H1 (cell line): ENCODE measurements at regions not wholly inside any gene's neighbourhood (a gene's known extent, or its start where the extent isn't known, plus 50 kb on each side); places are given as distances from the start of the nearest gene placed in this dataset.
A peak's percentile ranks its signal among the peaks of the same experiment; 100 is the strongest.

Experiments used
- CTCF ChIA-PET: fragments of 300-600 bp; sonication (Branson Sonifier 250); formaldehyde crosslinking; loops from one replicate; lab custom pipeline; 2021; ENCODE audit not compliant: partially characterized antibody; lab: Charles Lee
- POLR2A ChIA-PET: fragments of 300-600 bp; sonication (Branson Sonifier 250); formaldehyde crosslinking; loops from one replicate; lab custom pipeline; 2021; ENCODE audit warnings: inconsistent platforms; ENCODE audit not compliant: partially characterized antibody; lab: Charles Lee
- DNase-seq, 2 experiments: peaks; one replicate each; pipeline versions ENCODE4 v3.0.0 to v3.0.0-alpha.2; 2010 to 2022; ENCODE audit warnings: low spot score in 2 of 2, low read depth in 1 of 2, mixed read lengths in 1 of 2
- FAIRE-seq: peaks from 2 replicates; lab custom pipeline; 2011; peaks lifted over from hg19 to GRCh38; lab: Jason Lieb, UNC
- H2AFZ ChIP-seq: 2 replicates; pipeline ENCODE4 v1.8.1; 2012; ENCODE audit warnings: low read length, inconsistent platforms
- H2AK5ac ChIP-seq: 2 replicates; pipeline ENCODE4 v1.6.1; 2013; ENCODE audit warnings: low read depth, low read length
- H2BK120ac ChIP-seq: replicated peaks from 2 replicates; pipeline ENCODE3; 2013; ENCODE audit warnings: low read depth, low read length, inconsistent platforms
- H2BK12ac ChIP-seq: 2 replicates; pipeline ENCODE4 v1.6.1; 2013; ENCODE audit warnings: low read depth, low read length
- H2BK15ac ChIP-seq: 2 replicates; pipeline ENCODE4 v1.6.1; 2013; ENCODE audit warnings: low read length
- H2BK20ac ChIP-seq: 2 replicates; pipeline ENCODE4 v1.6.1; 2013; ENCODE audit warnings: low read length
- H2BK5ac ChIP-seq: 2 replicates; pipeline ENCODE4 v1.6.1; 2013; ENCODE audit warnings: low read depth, low read length
- H3K14ac ChIP-seq: 2 replicates; pipeline ENCODE4 v1.6.1; 2013; ENCODE audit warnings: inconsistent platforms; ENCODE audit not compliant: insufficient read length
- H3K18ac ChIP-seq: 2 replicates; pipeline ENCODE4 v1.6.1; 2013; ENCODE audit warnings: low read length; ENCODE audit errors: extremely low read depth
- H3K23ac ChIP-seq: 2 replicates; pipeline ENCODE4 v1.6.1; 2013; ENCODE audit warnings: inconsistent platforms; ENCODE audit not compliant: insufficient read length
- H3K23me2 ChIP-seq: 2 replicates; pipeline ENCODE4 v1.6.1; 2013; ENCODE audit warnings: low read depth, low read length
- H3K27ac ChIP-seq: 2 replicates; pipeline ENCODE4 v1.6.1; 2011; ENCODE audit warnings: low read depth, low read length, inconsistent platforms
- H3K27me3 ChIP-seq, 4 experiments: replicated peaks in 1 of 4; 1 replicate in 1 of 4; 2 replicates in 3 of 4; pipeline versions ENCODE4 v1.6.1 to v1.8.1; 2011 to 2013; ENCODE audit warnings: low read length in 3 of 4, mild to moderate bottlenecking in 3 of 4, inconsistent platforms in 2 of 4, mixed read lengths in 2 of 4, moderate library complexity in 1 of 4; ENCODE audit not compliant: control insufficient read depth in 3 of 4, insufficient read depth in 3 of 4; ENCODE audit errors: extremely low read depth in 1 of 4
- H3K36me3 ChIP-seq, 4 experiments: 2 replicates each; pipeline versions ENCODE4 v1.6.1 to v1.8.1; 2011 to 2013; ENCODE audit warnings: mild to moderate bottlenecking in 4 of 4, low read length in 3 of 4, moderate library complexity in 2 of 4, control low read depth in 1 of 4, inconsistent platforms in 1 of 4; ENCODE audit not compliant: insufficient read depth in 4 of 4, control insufficient read depth in 2 of 4
- H3K4ac ChIP-seq: replicated peaks from 2 replicates; pipeline ENCODE3; 2013; ENCODE audit warnings: low read length, low read depth, mixed read lengths, inconsistent platforms; ENCODE audit not compliant: insufficient read length
- H3K4me1 ChIP-seq, 4 experiments: replicated peaks in 1 of 4; 1 replicate in 1 of 4; 2 replicates in 3 of 4; pipeline versions ENCODE4 v1.6.1 to v1.8.1; 2011 to 2013; ENCODE audit warnings: low read length in 3 of 4, inconsistent platforms in 2 of 4, mixed read lengths in 1 of 4; ENCODE audit not compliant: insufficient read depth in 4 of 4, control insufficient read depth in 3 of 4
- H3K4me2 ChIP-seq, 2 experiments: 2 replicates each; pipeline versions ENCODE4 v1.6.1 to v1.8.1; 2011 to 2013; ENCODE audit warnings: low read depth in 2 of 2, low read length in 2 of 2, control low read depth in 1 of 2, inconsistent platforms in 1 of 2, mild to moderate bottlenecking in 1 of 2; ENCODE audit not compliant: insufficient read depth in 1 of 2
- H3K4me3 ChIP-seq, 4 experiments: fragments of 200-600, 300-600 bp in 1 of 4; sonication (generic), shearing (Covaris generic), sonication (Bioruptor Twin) in 1 of 4; 2 replicates each; pipeline versions ENCODE4 v1.5.1 to v1.8.1; 2011 to 2016; ENCODE audit warnings: low read length in 4 of 4, low read depth in 3 of 4, control low read depth in 2 of 4, inconsistent platforms in 2 of 4, mild to moderate bottlenecking in 2 of 4, mixed read lengths in 1 of 4, moderate library complexity in 1 of 4; ENCODE audit not compliant: insufficient read depth in 2 of 4; ENCODE audit errors: extremely low read depth in 1 of 4
- H3K56ac ChIP-seq: replicated peaks from 2 replicates; pipeline ENCODE3; 2013; ENCODE audit warnings: low read depth, mild to moderate bottlenecking, mixed read lengths, low read length, inconsistent platforms; ENCODE audit not compliant: insufficient read length
- H3K79me1 ChIP-seq: 2 replicates; pipeline ENCODE4 v1.6.1; 2013; ENCODE audit warnings: low read depth, low read length, control low read depth
- H3K79me2 ChIP-seq, 2 experiments: 2 replicates each; pipeline versions ENCODE4 v1.6.1 to v1.8.1; 2012 to 2013; ENCODE audit warnings: low read length in 2 of 2, mild to moderate bottlenecking in 2 of 2, inconsistent platforms in 1 of 2; ENCODE audit not compliant: insufficient read depth in 2 of 2, control insufficient read depth in 1 of 2
- H3K9ac ChIP-seq, 4 experiments: replicated peaks in 1 of 4; 1 replicate in 1 of 4; 2 replicates in 3 of 4; pipeline versions ENCODE4 v1.6.1 to v1.8.1; 2011 to 2013; ENCODE audit warnings: low read depth in 3 of 4, low read length in 3 of 4, control low read depth in 2 of 4, mild to moderate bottlenecking in 2 of 4, moderate library complexity in 2 of 4, inconsistent platforms in 1 of 4; ENCODE audit errors: extremely low read depth in 1 of 4
- H3K9me3 ChIP-seq, 2 experiments: 2 replicates each; pipeline versions ENCODE4 v1.6.1 to v1.8.1; 2012 to 2013; ENCODE audit warnings: mild to moderate bottlenecking in 2 of 2, moderate library complexity in 2 of 2, control low read depth in 1 of 2, inconsistent platforms in 1 of 2, low read depth in 1 of 2, low read length in 1 of 2, mixed read lengths in 1 of 2; ENCODE audit not compliant: insufficient read depth in 2 of 2
- H4K20me1 ChIP-seq, 2 experiments: replicated peaks in 1 of 2; 2 replicates each; pipeline versions ENCODE3 to v1.8.1; 2011 to 2013; ENCODE audit warnings: inconsistent platforms in 2 of 2, low read length in 2 of 2, mild to moderate bottlenecking in 1 of 2; ENCODE audit not compliant: insufficient read depth in 2 of 2, control insufficient read depth in 1 of 2
- H4K5ac ChIP-seq: 2 replicates; pipeline ENCODE4 v1.6.1; 2013; ENCODE audit warnings: low read length, low read depth, mixed read lengths, inconsistent platforms; ENCODE audit not compliant: insufficient read length
- H4K8ac ChIP-seq: 2 replicates; pipeline ENCODE4 v1.8.0; 2013; ENCODE audit warnings: mild to moderate bottlenecking, moderate library complexity, low read length, inconsistent platforms; ENCODE audit not compliant: insufficient read depth; ENCODE audit errors: extremely low read depth
- H4K91ac ChIP-seq: replicated peaks from 2 replicates; pipeline ENCODE3; 2013; ENCODE audit warnings: low read length, mixed read lengths, inconsistent platforms; ENCODE audit not compliant: insufficient read length
- CTBP2 ChIP-seq: IDR thresholded peaks from 2 replicates; pipeline ENCODE4 v1.7.0; 2011; ENCODE audit warnings: borderline replicate concordance, mild to moderate bottlenecking, moderate library complexity, mixed read lengths, low read length; ENCODE audit not compliant: insufficient read depth, insufficient read length
- EGR1 ChIP-seq: IDR thresholded peaks from 2 replicates; pipeline ENCODE4 v1.6.1; 2011; ENCODE audit warnings: low read depth, low read length, borderline replicate concordance
- EZH2 ChIP-seq: fragments of 200-600 bp; sonication (generic); IDR thresholded peaks from 2 replicates; pipeline ENCODE4 v1.7.1; 2012; ENCODE audit warnings: low read depth, mild to moderate bottlenecking, moderate library complexity, low read length, inconsistent platforms; ENCODE audit not compliant: severe bottlenecking
- POLR2AphosphoS5 ChIP-seq: IDR thresholded peaks from 2 replicates; pipeline ENCODE4 v1.6.1; 2011; ENCODE audit warnings: low read depth, low read length
- POU5F1 ChIP-seq: IDR thresholded peaks from 2 replicates; pipeline ENCODE4 v1.6.1; 2011; ENCODE audit warnings: low read depth, mild to moderate bottlenecking, low read length, moderate library complexity
- RBBP5 ChIP-seq: IDR thresholded peaks from 2 replicates; pipeline ENCODE4 v1.7.1; 2012; ENCODE audit warnings: low read depth, mild to moderate bottlenecking, inconsistent platforms, low read length, moderate library complexity, borderline replicate concordance
- RNF2 ChIP-seq: fragments of 200-900, 300-1000 bp; sonication (generic); IDR thresholded peaks from 2 replicates; pipeline ENCODE4 v1.7.1; 2016; ENCODE audit warnings: borderline replicate concordance, low read depth, mild to moderate bottlenecking, antibody characterized with exemption, low read length; ENCODE audit not compliant: poor library complexity, severe bottlenecking; ENCODE audit errors: missing control alignments
- SIX5 ChIP-seq: IDR thresholded peaks from 2 replicates; pipeline ENCODE4 v1.6.1; 2011; ENCODE audit warnings: mild to moderate bottlenecking, low read depth, low read length
- SP4 ChIP-seq: IDR thresholded peaks from 2 replicates; pipeline ENCODE4 v1.6.1; 2012; ENCODE audit warnings: low read length, inconsistent platforms
- SRF ChIP-seq: IDR thresholded peaks from 2 replicates; pipeline ENCODE4 v1.6.1; 2011; ENCODE audit warnings: mild to moderate bottlenecking, low read depth, low read length, moderate library complexity
- TBP ChIP-seq: IDR thresholded peaks from 2 replicates; pipeline ENCODE4 v1.6.1; 2011; ENCODE audit warnings: low read depth, low read length, improper control_type of control experiment
- TEAD4 ChIP-seq: IDR thresholded peaks from 2 replicates; pipeline ENCODE4 v1.6.1; 2012; ENCODE audit warnings: low read depth, low read length, inconsistent platforms, mixed read lengths
- WGBS, 2 experiments: shearing (Covaris generic) in 1 of 2; methylation state at CpG; one replicate each; pipeline versions ENCODE4 v1.1.6 to v1.1.7; 2013 to 2015; ENCODE audit warnings: low lambda C conversion rate in 2 of 2, mixed read lengths in 2 of 2, inconsistent platforms in 1 of 2, low coverage in 1 of 2, missing lambda C conversion rate in 1 of 2; ENCODE audit not compliant: insufficient replicate concordance in 2 of 2, insufficient coverage in 1 of 2, insufficient read length in 1 of 2; ENCODE audit errors: extremely low coverage in 1 of 2, missing lambda C conversion rate in 1 of 2; 5-methylcytosine and 5-hydroxymethylcytosine counted together

DNA sequence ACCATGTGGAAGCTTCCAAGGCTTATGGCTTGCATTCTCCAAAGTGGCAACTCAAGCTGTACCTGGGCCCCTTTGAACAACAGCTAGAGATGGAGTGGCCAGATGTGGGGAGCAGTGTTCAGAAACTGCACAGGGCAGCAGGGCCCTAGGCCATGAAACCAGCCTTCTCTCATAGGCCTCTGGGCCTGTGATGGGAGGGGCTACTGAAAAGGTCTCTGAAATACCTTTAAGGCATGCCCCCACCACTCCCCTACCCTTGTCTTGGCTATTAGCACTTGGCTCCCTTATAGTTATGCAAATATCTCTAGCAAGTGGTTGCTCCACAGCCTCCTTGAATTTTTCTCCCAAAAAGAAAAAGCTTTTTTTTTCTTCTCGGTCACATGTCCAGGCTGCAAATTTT lies 1014.6 kb downstream of the DTWD2 start:
- no peak overlapping the region for H3K4me3 ChIP-seq
- H2BK120ac ChIP-seq, result no peak overlapping the region
- no peak overlapping the region for H4K8ac ChIP-seq
- H2BK20ac ChIP-seq, result no peak overlapping the region
- H3K9me3 ChIP-seq, result peaks cover 5 to 7% of the 10 kb centered on the region in 2 experiments; a peak in 3 of 4 replicates
- 100% methylated on average over 1 of the region's 1 CpG; no CpG with 5 or more reads in 1 of the 2 experiments for WGBS, 2 experiments
- H2AK5ac ChIP-seq, result no peak overlapping the region
- POLR2A ChIA-PET, result interaction anchor here (0.6 kb wide), 2 partner anchors 63 to 949 kb away, joined by 3 read pairs; no protein-coding TSS in a partner anchor
- no peak overlapping the region for H2BK5ac ChIP-seq
- no peak overlapping the region for H2BK12ac ChIP-seq
- CTCF ChIA-PET, result interaction anchor here (0.9 to 3.2 kb wide), 2 partner anchors 88 to 519 kb away, joined by 4 to 8 read pairs; no protein-coding TSS in a partner anchor
- H3K4me2 ChIP-seq, result no peak overlapping the region
- H3K27ac ChIP-seq, result no peak overlapping the region
- H3K23me2 ChIP-seq, result no peaks in the 10 kb centered on the region
- H3K4ac ChIP-seq, result no peak overlapping the region
- no peaks in the 10 kb centered on the region for H3K79me1 ChIP-seq
- no peak overlapping the region for H4K91ac ChIP-seq
- TF ChIP-seq SRF (no peak), RBBP5 (no peak), TEAD4 (no peak), TBP (no peak), EGR1 (no peak), SIX5 (no peak), RNF2 (no peak), CTBP2 (no peak), POLR2AphosphoS5 (no peak), EZH2 (no peak), POU5F1 (no peak), SP4 (no peak)
- FAIRE-seq (no peak), DNase-seq (no peak)
- H3K56ac ChIP-seq, result no peak overlapping the region
- H3K27me3 ChIP-seq, result no peaks in the 10 kb centered on the region
- no peaks in the 10 kb centered on the region for H3K79me2 ChIP-seq
- H3K18ac ChIP-seq, result no peak overlapping the region
- H4K20me1 ChIP-seq, result no peaks in the 10 kb centered on the region
- no peak overlapping the region for H3K9ac ChIP-seq
- H4K5ac ChIP-seq, result no peak overlapping the region
- H3K4me1 ChIP-seq, result peaks cover 0 to 1% (median 0%) of the 10 kb centered on the region in 4 experiments; a peak in 1 of 7 replicates
- H2BK15ac ChIP-seq, result no peak overlapping the region
- no peak overlapping the region for H3K23ac ChIP-seq
- peak overlapping the region; percentile 40; the same call in 1 of the 2 replicates for H2AFZ ChIP-seq
- no peak overlapping the region for H3K14ac ChIP-seq
- H3K36me3 ChIP-seq, result no peaks in the 10 kb centered on the region
